ENCODE measurements at regions not wholly inside any gene's neighbourhood (a gene's known extent, or its start where the extent isn't known, plus 50 kb on each side); places are given as distances from the start of the nearest gene placed in this dataset.

DNA sequence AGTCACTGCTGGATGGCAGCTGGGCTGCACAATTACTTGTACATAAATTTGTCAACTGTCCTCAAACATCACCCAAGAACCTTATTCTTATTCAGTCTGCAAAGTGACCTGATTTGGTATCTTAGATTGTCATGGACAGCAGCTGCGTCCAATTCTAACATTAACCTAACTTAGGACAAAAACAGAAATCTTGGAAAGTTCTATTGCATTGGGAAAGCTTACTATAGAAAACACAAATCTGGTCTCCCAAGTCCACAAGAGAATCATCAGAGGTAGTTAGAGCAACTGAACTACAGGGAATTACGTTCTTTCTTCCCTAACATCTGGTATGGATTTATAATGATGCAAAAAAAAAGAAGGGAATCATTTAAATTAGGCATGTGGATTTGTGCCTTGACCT, 283.9 kb downstream of the NR2F1-AS1 start:
- no peak for TF ChIP-seq JUN (CRISPR knock-in tag; IDR thresholded peaks at IDR 0.05)
- TF ChIP-seq, protein P1, sequence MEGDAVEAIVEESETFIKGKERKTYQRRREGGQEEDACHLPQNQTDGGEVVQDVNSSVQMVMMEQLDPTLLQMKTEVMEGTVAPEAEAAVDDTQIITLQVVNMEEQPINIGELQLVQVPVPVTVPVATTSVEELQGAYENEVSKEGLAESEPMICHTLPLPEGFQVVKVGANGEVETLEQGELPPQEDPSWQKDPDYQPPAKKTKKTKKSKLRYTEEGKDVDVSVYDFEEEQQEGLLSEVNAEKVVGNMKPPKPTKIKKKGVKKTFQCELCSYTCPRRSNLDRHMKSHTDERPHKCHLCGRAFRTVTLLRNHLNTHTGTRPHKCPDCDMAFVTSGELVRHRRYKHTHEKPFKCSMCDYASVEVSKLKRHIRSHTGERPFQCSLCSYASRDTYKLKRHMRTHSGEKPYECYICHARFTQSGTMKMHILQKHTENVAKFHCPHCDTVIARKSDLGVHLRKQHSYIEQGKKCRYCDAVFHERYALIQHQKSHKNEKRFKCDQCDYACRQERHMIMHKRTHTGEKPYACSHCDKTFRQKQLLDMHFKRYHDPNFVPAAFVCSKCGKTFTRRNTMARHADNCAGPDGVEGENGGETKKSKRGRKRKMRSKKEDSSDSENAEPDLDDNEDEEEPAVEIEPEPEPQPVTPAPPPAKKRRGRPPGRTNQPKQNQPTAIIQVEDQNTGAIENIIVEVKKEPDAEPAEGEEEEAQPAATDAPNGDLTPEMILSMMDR (IDR thresholded peaks at IDR 0.05): no peak
- TF ChIP-seq MXD4 (CRISPR knock-in tag; IDR thresholded peaks at IDR 0.05; ENCODE audit: borderline replicate concordance): no peak
- TF ChIP-seq, protein P2, sequence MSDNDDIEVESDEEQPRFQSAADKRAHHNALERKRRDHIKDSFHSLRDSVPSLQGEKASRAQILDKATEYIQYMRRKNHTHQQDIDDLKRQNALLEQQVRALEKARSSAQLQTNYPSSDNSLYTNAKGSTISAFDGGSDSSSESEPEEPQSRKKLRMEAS (CRISPR knock-in tag; IDR thresholded peaks at IDR 0.05): no peak
- TF ChIP-seq, protein P3, sequence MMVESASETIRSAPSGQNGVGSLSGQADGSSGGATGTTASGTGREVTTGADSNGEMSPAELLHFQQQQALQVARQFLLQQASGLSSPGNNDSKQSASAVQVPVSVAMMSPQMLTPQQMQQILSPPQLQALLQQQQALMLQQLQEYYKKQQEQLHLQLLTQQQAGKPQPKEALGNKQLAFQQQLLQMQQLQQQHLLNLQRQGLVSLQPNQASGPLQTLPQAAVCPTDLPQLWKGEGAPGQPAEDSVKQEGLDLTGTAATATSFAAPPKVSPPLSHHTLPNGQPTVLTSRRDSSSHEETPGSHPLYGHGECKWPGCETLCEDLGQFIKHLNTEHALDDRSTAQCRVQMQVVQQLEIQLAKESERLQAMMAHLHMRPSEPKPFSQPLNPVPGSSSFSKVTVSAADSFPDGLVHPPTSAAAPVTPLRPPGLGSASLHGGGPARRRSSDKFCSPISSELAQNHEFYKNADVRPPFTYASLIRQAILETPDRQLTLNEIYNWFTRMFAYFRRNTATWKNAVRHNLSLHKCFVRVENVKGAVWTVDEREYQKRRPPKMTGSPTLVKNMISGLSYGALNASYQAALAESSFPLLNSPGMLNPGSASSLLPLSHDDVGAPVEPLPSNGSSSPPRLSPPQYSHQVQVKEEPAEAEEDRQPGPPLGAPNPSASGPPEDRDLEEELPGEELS (CRISPR knock-in tag; IDR thresholded peaks at IDR 0.05): no peak
- no peak for TF ChIP-seq RELA (CRISPR knock-in tag; IDR thresholded peaks at IDR 0.05; ENCODE audit: borderline replicate concordance)
- TF ChIP-seq NR3C1 (CRISPR knock-in tag; conservative IDR thresholded peaks at IDR 0.05; ENCODE audit: low read depth): no peak
- no peak for TF ChIP-seq TEAD4 (CRISPR knock-in tag; IDR thresholded peaks at IDR 0.05)
- TF ChIP-seq, protein P4, sequence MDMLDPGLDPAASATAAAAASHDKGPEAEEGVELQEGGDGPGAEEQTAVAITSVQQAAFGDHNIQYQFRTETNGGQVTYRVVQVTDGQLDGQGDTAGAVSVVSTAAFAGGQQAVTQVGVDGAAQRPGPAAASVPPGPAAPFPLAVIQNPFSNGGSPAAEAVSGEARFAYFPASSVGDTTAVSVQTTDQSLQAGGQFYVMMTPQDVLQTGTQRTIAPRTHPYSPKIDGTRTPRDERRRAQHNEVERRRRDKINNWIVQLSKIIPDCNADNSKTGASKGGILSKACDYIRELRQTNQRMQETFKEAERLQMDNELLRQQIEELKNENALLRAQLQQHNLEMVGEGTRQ (CRISPR knock-in tag; IDR thresholded peaks at IDR 0.05): no peak
- no peak for TF ChIP-seq SP1 (CRISPR knock-in tag; conservative IDR thresholded peaks at IDR 0.05)
- TF ChIP-seq SMAD3 (CRISPR knock-in tag; IDR thresholded peaks at IDR 0.05; ENCODE audit: borderline replicate concordance): no peak
